Superior temporal gyrus (tissue), 1 donor: ENCODE measurements at regions not wholly inside any gene's neighbourhood (a gene's known extent, or its start where the extent isn't known, plus 50 kb on each side); places are given as distances from the start of the nearest gene placed in this dataset.
"Not testable (repeated sequence)": the region's sequence is repeated elsewhere in the genome, so short reads cannot be mapped to it uniquely, and the experiment has no call there.

ENCODE experiments used
- DNase-seq: peaks from one replicate; pipeline ENCODE4 v3.0.0-alpha.2; 2016; ENCODE audit errors: extremely low spot score

DNA sequence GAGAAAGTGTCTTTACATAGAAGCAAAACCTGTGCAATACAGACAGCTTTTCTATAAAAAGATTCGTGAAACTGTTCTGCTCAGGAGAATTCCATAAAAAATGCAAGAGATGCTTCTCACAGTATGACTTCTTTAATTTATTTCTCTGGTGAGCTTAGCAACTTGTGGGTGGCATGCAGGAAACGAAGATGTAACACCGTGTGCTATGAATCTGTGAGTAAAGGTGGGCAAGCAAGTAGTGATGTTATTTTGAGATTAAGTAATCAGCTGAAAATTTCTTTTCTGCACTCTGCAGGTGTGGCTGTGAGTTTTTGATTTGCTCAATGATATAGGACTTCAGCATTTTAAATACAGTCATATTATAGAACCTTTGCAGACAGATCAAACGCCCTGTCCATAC is 656.8 kb upstream of the NCAM2 start:
- peak; percentile 27 for DNase-seq

DNA sequence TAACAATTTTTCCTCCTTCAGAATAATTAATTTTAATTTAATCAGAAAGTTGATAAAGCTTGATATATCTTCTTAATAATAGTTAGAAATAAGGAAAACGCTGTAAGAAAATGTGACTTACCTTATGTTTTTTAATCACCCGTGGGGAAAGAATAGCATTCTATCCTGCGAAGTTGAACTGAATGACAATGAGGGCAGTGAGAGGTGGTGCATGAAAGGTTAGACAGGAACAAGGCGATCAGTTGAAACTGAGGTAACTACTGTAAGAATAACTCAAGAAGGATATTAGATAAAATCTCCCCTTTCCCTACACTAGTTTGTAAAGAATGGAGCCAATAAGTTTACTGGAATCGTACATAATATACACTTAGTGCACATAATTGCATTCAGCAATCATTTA is 655.0 kb upstream of the NCAM2 start:
- DNase-seq, result no peak

DNA sequence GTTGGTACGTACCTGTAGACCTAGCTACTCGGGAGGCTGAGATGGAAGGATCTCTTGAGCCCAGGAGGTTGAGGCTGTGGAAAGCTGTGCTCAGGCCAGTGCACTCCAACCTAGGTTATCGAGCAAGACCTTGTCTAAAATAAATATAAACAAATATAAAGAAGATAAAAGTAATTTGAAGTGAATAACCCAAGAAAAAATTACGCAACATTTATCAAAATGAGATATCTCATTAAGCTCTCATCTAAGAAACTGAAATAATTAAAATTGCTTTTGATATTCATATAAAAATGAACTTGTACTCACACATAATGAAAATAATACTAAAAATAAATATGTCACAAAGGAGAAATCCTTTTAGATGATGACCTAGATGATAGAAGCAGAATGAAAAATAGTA is 647.1 kb upstream of the NCAM2 start:
- DNase-seq, result no peak

DNA sequence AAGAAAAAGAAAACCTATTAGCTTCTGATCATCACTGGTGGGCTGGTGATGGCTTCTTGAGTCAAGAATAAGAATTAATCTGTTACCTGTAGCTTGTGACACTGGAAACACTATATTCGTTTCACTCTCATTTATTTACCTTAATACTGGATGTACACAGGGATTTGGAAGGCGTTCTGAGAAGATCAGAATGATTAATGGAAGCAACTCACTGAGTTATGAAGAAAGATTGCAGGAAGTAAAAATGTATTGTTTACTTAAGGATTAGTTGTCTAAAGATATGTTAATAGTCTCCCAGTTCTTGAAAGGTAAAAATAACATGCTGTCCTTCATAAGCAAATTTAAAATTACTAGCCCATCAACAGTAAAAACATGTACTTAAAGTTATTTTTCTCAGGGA is 644.9 kb upstream of the NCAM2 start:
- no peak for DNase-seq

DNA sequence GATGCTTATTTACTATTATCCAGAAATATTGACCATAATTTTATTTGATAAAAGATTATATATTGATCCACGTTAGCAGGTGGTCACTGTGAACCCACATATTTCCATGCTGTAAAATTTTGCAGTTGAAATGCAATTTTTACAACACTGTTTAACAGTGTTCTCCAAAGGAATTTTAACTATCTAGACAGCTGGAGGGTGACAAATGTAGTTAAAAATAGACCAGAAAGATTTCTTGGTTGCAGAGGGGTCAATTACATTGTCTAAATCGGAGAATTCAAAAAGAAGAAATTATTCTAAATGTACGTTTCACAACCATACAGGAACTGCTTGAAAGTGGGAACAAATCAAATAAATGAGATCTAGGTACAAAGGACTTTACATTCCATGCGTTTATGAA is 625.2 kb upstream of the NCAM2 start:
- no peak for DNase-seq

DNA sequence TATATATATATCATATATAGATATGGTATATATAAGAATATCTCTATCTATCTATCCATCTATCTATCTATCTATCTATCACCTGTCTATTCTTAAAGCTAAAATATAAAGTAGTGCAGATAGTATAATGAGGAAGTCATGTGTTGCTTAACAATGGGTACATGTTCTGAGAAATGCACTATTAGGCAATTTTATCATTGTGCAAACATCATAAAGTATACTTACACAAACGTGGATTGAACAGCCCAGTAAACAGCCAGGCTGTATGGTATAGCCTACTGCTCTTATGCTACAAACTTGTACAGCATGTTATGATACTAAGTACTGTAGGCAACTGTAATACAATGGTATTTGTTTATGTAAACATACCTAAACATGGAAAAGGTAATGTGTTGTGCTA is 621.0 kb upstream of the NCAM2 start:
- no peak for DNase-seq

DNA sequence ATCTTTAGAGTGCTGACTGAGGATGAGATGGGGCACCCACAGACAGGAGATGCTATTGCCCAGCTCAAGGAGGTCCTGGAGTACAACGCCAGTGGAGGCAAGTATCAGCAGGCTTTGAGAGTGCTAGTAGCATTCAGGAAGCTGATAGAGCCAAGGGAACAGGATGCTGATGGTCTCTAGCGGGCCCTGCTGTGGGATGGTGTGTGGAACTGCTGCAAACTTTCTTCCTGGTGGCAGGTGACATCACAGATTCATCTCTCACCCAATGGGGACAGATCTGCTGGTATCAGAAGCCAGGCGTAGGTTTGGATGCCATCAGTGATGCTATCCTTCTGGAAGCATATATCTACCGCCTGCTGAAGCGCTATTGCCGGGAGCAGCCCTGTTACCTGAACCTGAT is 609.8 kb upstream of the NCAM2 start:
- DNase-seq, result no peak

DNA sequence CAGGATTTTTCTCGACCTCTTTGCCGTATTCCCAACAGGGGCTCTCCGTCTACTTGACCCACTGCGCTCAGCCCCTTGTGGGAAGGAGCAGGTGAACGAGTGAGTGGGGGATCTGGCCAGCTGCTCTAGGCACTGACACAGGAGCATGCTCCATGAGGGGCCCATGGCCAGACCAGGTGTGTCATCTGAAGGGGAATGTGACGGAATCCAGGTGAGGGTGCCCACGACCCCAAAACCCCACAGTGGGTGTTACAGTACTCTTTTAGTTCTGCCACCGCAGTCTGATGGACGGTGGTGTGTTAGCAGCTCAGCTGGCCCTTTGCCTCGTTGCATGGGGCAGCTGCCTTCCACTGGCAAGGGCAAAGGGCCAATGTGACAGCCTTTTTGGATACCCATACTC is 601.4 kb upstream of the NCAM2 start:
- DNase-seq, result no peak

DNA sequence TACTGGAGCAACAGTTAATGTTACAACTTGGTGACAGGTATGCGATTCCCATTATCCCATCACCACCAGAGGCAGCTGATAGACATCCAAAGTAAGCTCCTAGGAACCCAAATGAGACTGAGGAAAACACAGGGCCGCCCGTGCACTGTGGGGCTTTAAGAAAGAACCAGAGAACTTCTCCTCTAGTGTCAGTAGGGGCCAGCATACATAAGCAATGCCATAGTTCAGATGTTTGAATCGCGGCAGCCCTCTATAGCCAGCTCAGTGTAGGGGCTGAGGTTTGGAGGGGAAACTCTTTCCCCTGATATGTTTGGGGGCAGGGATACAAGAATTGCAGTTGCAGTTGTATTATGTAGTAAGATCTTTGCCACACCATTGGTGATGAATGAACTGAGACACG is 593.3 kb upstream of the NCAM2 start:
- DNase-seq, result no peak

DNA sequence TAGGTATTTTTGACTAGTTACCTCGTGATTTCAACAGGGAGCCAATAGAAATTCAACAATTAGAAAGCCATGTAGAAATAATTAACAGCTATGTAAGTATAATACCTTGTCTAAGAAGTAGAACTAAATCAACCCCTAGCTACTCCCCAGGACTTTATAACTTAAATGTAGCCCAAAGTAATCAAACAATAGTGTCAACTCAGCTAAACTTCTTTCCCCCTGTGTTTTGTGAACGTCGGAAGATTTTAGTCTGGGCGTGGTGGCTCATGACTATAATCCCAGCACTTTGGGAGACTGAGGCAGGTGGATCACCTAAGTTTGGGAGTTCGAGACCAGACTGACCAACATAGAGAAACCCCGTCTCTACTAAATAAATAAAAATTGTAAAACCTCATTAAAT is 579.9 kb upstream of the NCAM2 start:
- DNase-seq, result no peak

DNA sequence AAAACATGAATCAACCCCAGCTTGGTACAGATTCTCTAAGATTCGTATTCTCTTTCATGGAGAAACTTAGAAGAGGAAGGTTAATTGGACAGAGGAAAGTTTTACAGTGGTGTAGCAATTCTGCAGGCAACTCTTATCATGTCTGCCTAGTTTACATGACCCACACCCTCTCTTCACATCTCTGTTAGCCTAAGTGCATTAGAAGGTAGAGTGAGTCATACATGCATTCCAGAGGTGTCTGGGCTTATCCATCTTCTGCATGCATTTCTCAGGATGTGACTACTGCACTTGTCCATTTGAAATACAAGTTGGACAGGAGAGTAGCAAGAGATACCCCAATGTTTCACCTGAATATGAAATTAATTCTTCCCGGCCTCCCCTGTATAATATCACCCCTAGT is 578.4 kb upstream of the NCAM2 start:
- no peak for DNase-seq

DNA sequence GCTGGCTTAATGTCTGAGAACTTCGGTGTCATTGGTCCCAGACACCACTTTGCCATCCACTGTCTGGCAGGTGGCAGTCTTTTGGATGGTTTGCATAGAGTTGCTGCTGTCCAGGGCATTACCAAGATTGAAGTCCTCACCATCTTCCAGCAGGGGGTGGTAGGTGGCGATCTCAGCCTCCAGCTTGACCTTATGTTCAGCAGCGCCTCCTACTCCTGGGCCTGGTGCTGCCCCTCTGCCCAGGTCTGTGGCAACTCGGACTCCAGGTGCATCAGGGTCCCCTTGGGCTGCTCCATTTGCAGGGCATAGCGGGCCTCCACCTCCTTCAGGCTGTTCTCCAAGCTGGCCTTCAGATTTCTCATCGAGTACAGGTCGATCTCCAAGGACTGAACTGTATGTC is 573.3 kb upstream of the NCAM2 start:
- no peak for DNase-seq

DNA sequence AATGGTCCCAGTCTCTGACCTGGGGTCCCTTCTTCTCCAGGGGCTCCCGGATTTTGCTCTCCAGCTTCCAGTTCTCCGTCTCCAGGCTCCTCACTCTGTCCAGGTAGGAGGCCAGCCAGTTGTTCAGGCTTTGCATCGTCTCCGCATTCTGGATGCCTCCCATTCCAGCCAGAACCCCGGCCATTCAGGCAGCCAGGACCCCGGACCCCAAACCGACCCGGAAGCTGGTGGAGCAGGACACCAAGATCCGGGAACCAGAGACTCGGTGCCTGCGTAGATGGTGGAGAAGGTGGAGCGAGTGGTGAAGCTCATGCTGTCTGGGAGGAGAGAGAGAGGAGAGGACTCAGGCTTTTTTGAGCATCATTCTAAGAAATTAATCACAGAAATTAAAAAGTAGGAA is 572.4 kb upstream of the NCAM2 start:
- no peak for DNase-seq

DNA sequence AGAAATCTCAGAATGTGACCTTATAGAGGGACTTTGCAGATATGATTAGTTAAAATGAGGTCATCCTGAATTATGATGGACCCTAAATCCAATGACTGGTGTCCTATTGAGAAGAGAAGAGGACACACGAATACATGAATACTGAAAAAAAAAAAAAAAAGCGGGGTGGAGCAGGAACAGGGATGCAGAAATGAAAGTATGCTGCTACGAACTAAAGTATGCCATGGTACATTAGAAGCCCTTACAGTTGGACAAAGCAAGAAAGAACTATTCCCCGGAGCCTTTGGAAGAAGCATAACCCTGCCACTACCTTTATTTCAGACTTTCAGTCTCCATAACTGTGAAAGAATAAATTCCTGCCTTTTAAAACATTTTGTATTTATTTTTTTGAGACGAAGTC is 557.9 kb upstream of the NCAM2 start:
- DNase-seq, result no peak

DNA sequence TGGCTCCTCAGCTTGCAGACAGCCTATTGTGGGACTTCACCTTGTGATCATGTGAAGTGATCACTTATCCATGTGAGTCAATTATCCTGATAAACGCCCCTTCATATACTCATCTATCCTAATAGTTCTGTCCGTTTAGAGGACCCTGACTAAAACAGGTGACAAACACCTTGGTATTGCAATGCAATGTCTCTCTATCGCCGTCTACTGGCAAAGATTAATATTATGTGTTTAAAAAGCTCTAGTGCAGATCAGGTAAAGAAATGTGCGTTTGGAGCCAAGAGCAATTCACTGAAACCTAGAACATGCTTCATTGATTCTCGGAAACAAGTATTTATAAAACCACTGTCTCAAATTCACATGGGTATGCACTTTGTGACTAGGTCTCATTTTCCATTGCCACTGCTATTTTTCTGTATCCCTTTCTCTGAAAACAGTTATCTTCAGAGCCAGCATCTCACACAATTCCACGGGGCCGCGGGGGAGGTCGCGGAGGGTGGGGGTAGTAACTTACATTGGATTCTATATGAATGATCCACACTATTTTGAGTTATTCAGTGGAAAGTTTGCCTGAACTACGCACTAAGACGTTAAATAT is 554.6 kb upstream of the NCAM2 start:
- no peak for DNase-seq

DNA sequence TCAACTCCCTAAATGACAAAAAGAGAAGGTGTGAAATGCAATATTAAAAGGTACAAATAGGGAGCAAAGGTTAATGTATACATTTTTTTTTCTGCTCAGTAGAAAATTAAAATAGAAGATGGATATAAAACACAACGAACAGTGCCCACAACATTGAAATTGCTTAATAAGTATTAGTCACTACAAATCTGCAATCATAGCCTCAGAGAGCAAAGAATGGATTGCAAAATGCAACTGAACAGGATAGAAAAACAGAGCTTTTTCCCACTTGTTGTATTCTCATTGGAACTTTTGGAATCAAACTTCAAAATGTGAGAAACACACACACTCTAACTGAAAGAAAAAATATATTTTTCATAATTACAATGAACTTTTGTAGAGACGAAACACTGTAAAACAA is 552.2 kb upstream of the NCAM2 start:
- no peak for DNase-seq

DNA sequence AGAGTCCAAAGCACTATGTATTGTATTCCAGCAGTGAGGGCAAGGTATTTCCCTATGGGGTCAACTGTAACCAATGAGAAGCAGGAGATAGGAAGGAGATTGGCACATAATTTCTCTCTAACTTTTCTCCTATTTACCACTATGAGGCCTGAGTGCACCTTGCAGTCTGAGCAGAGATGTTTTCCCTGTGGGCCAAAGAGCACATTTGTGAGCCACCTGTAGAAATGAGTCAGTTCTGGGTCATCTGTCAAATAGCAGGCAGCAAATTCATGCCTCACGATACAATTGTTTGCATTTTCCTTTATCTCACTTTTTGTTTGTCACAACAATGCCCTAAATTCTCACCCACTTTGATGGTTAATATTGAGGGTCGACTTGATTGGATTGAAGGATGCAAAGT is 547.2 kb upstream of the NCAM2 start:
- no peak for DNase-seq

DNA sequence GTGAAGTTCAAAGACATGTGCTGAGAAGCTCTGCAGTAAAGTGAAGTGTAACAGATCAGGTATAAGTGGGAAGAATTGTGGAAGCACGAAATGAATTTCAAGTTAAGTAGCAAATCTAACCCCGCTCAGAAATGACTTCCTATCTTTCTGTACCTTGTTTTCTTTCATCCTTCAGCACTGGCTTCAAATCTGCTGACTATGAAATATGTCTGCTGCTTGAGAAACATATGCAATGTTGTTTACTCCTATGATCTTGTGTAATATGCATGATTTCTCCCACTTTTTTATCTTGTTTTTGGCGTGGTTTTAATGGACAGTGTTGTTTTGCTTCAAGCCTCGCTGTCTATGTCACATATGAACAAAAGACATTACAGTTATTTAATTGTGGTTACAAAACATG is 545.3 kb upstream of the NCAM2 start:
- no peak for DNase-seq

DNA sequence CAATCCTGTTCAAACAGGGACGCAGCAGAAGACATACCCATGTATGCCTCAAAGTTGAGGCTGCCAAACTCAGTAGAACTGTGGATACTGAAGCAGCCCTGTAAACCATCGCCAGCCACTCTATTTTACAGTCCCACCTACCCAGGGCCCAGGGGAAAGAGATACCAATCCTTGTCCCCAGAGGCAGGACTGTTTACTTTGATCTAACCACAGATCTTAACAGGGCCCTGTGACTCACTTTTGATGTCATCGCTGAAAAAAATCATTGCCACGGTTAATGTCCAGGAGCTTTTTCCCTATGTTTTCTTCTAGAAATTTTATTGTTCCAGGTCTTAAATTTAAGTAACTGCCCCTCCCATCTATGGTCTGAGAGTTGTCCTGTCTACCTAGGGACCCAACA is 538.4 kb upstream of the NCAM2 start:
- DNase-seq, result no peak

DNA sequence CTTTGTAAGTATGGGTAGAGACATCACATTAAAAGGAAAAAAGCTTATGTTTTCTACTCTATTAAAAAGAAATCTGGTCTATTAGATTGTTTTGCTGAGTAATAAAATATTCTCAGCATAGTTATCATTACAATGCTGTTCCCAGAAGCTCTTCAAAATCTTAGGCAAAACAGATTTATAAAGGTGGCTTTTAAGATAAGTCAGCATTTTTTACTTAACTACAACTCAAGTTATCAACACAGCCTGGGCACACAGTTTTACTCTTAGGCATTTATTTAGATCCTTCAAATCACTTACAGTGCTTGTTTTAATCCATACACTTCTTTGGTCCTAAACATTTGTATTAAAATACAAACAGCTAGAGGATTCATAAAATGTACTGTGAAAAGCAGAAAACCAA is 534.8 kb upstream of the NCAM2 start:
- no peak for DNase-seq

DNA sequence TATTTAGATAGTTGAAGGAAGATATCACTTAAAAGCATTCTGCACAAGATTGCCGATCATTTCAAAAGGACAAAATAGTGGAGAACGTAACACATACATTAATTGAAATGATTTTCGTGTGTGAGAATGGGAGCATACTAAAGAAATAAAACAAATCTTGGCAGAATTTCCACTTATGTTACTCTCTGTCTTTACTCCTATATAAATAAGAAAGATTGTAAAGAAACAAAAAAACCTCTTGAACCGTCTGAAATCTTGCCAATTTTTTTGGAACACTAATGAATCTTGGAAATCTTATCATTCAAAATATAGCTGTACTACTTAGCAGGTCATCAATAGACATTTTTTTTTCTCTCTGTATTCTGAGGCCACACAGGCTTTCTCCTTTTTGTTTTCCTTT is 528.8 kb upstream of the NCAM2 start:
- no peak for DNase-seq

DNA sequence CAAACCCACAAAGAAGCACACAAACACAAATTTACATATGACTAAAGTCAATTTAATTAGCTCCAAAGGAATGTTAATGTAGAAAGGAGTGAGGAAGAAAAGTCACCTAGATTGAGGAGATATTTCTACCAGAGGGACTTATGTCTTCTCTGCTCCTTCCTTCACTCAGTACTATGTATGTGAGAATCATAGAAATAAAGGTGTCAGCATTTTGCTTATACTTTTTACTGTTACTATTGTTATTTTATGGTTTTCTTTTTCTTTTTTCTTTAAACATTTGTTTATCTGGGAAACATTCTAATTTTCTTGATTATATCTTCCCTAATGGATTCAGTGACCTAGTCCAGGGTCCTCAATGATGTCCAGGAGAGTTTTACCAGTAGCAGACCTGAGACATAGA is 511.9 kb upstream of the NCAM2 start:
- no peak for DNase-seq

DNA sequence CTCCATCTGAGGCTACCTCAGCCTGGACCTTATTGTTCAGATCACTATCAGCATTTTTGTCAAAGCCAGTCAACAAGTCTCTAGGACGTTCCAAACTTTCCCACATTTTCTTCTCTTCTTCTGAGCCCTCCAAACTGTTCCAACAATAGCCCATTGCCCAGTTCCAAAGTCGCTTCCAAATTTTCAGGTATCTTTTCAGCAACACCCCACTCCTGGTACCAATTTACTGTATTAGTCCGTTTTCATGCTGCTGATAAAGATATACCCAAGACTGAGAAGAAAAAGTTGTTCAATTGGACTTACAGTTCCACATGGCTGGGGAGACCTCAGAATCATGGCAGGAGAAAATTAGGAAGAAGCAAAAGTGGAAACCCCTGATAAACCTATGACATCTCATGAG is 495.3 kb upstream of the NCAM2 start:
- not testable (repeated sequence) for DNase-seq

DNA sequence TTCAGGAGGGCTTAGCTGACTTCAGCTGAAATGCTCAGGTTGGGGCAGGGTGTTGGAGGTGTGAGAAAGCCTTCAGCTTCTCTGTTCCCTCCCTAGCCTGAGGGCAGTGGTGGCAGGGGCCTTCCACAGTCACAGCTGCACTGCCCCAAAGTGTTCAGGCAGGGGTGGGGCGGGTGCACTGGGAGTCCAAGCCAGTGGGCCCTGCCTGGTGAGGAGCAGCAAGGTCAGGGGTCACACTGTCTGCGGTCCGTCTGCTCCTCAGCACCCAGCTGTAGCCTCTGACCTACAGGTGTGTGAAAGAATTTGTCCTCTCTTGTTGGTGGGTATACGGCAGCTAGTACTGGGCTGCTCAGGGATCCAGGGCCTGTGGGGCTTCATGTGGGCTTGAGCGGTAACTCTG is 490.4 kb upstream of the NCAM2 start:
- no peak for DNase-seq
